ENCODE measurements at regions not wholly inside any gene's neighbourhood (a gene's known extent, or its start where the extent isn't known, plus 50 kb on each side); places are given as distances from the start of the nearest gene placed in this dataset.

DNA sequence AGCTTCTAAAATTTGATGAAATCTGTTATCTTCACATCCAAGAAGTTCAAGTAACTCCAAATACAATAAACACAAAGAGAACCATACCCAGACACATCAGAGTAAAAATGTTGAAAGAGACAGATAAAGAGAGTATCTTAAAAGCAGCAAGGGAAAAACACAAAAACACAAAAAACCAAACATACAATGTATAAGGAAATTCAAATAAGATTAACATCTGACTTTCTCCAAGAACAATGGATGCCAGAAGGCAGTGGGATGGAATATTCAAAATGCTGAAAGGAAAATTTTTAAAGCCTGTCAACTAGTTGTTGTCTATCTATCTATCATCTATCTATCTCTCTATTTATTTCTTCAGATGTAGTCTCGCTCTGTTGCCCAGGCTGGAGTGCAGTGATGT lies 72.4 kb upstream of the MKLN1 start:
- TF ChIP-seq, protein P1, sequence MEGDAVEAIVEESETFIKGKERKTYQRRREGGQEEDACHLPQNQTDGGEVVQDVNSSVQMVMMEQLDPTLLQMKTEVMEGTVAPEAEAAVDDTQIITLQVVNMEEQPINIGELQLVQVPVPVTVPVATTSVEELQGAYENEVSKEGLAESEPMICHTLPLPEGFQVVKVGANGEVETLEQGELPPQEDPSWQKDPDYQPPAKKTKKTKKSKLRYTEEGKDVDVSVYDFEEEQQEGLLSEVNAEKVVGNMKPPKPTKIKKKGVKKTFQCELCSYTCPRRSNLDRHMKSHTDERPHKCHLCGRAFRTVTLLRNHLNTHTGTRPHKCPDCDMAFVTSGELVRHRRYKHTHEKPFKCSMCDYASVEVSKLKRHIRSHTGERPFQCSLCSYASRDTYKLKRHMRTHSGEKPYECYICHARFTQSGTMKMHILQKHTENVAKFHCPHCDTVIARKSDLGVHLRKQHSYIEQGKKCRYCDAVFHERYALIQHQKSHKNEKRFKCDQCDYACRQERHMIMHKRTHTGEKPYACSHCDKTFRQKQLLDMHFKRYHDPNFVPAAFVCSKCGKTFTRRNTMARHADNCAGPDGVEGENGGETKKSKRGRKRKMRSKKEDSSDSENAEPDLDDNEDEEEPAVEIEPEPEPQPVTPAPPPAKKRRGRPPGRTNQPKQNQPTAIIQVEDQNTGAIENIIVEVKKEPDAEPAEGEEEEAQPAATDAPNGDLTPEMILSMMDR (IDR thresholded peaks at IDR 0.05; ENCODE audit: extremely low read depth in 1 of 2, insufficient read depth in 1 of 2, low read depth in 1 of 2, low read length in 2 of 2): no peak
- TF ChIP-seq GATA2 (IDR thresholded peaks at IDR 0.05; ENCODE audit: insufficient read depth, insufficient read length, low read depth, low read length): no peak
- TF ChIP-seq POLR2A (IDR thresholded peaks at IDR 0.05; ENCODE audit: low read depth, low read length): no peak
- no peak for TF ChIP-seq JUN (IDR thresholded peaks at IDR 0.05; ENCODE audit: borderline replicate concordance, insufficient read depth, insufficient read length, low read depth)
- no peak for TF ChIP-seq POLR2AphosphoS5 (IDR thresholded peaks at IDR 0.05; ENCODE audit: insufficient read depth, low read depth, low read length)
- TF ChIP-seq FOS (IDR thresholded peaks at IDR 0.05; ENCODE audit: borderline replicate concordance, insufficient read depth, low read length): no peak
- TF ChIP-seq MAX (IDR thresholded peaks at IDR 0.05; ENCODE audit: insufficient read depth, insufficient read length): no peak
- no peak for TF ChIP-seq MYC (IDR thresholded peaks at IDR 0.05; ENCODE audit: low read depth, low read length)
- no peak for TF ChIP-seq EZH2 (IDR thresholded peaks at IDR 0.05; ENCODE audit: borderline replicate concordance, low read depth, low read length, severe bottlenecking)
- FAIRE-seq: no peak
- no peaks in the 10 kb centered on the region for H3K9me3 ChIP-seq (replicated peaks; ENCODE audit: control insufficient read depth, insufficient read depth, low read length)
- H3K4me1 ChIP-seq (ENCODE audit: control insufficient read depth, extremely low read depth, insufficient read depth, low read length): peaks cover 8% of the 10 kb centered on the region
- no peaks in the 10 kb centered on the region for H3K36me3 ChIP-seq (ENCODE audit: control insufficient read depth in 2 of 2, extremely low read depth in 1 of 2, insufficient read depth in 2 of 2, low read length in 2 of 2)
- H3K27ac ChIP-seq (ENCODE audit: insufficient read depth, low read depth, low read length): no peak overlapping the region
- dilution Hi-C loops (cut with MboI; ENCODE audit: extremely low pct_ligation_motif_present, low sequenced_read_pairs): no loop called here
- H3K79me2 ChIP-seq (ENCODE audit: control insufficient read depth, insufficient read depth, low read length): no peaks in the 10 kb centered on the region
- H4K20me1 ChIP-seq (replicated peaks; ENCODE audit: control insufficient read depth, extremely low read depth, insufficient read depth, low read length): no peaks in the 10 kb centered on the region
- ChIA-PET POLR2A (no interaction called here), CTCF (no interaction called here)
- no peak overlapping the region for H3K9ac ChIP-seq (replicated peaks; ENCODE audit: extremely low read depth, insufficient read depth, low read length)
- no peak overlapping the region for H3K4me3 ChIP-seq (replicated peaks in 1 of 3; ENCODE audit: insufficient read depth in 1 of 3, low read depth in 1 of 3, low read length in 3 of 3)
- DNase-seq (ENCODE audit: low read depth, low spot score): no peak
- H3K4me2 ChIP-seq (ENCODE audit: insufficient read depth, low read length): no peak overlapping the region
- BruUV-seq (replicated peaks): no TSS peak
- no peak overlapping the region for H2AFZ ChIP-seq (ENCODE audit: low read depth, low read length)
- peaks cover 3% of the 10 kb centered on the region in 2 experiments for H3K27me3 ChIP-seq (ENCODE audit: control insufficient read depth in 2 of 2, insufficient read depth in 2 of 2, low read length in 2 of 2)
- intact Hi-C loops (cut with micrococcal nuclease): no loop called here
- H3K9me1 ChIP-seq (replicated peaks; ENCODE audit: control insufficient read depth, extremely low read depth, insufficient read depth, low read length): no peaks in the 10 kb centered on the region
